GM12801 (cell line): ENCODE measurements at regions not wholly inside any gene's neighbourhood (a gene's known extent, or its start where the extent isn't known, plus 50 kb on each side); places are given as distances from the start of the nearest gene placed in this dataset.

Source experiments
- TF ChIP-seq, protein P1 (sequence below): IDR thresholded peaks from one replicate; pipeline ENCODE4 v1.5.1; 2011; ENCODE audit warnings: control low read depth; ENCODE audit not compliant: insufficient read length; ENCODE audit errors: extremely low read depth

GRCh38 chr12:125299840-125300239 lies 234.6 kb downstream of the AACS start:
- TF ChIP-seq, protein P1, sequence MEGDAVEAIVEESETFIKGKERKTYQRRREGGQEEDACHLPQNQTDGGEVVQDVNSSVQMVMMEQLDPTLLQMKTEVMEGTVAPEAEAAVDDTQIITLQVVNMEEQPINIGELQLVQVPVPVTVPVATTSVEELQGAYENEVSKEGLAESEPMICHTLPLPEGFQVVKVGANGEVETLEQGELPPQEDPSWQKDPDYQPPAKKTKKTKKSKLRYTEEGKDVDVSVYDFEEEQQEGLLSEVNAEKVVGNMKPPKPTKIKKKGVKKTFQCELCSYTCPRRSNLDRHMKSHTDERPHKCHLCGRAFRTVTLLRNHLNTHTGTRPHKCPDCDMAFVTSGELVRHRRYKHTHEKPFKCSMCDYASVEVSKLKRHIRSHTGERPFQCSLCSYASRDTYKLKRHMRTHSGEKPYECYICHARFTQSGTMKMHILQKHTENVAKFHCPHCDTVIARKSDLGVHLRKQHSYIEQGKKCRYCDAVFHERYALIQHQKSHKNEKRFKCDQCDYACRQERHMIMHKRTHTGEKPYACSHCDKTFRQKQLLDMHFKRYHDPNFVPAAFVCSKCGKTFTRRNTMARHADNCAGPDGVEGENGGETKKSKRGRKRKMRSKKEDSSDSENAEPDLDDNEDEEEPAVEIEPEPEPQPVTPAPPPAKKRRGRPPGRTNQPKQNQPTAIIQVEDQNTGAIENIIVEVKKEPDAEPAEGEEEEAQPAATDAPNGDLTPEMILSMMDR, result no peak

GRCh38 chr12:125300249-125300648 lies 235.0 kb downstream of the AACS start:
- TF ChIP-seq, protein P1, result no peak

- TF ChIP-seq, protein P1, result no peak
These were observed 238.1 kb downstream of the AACS start for GRCh38 chr12:125303337-125303736.

GRCh38 chr12:125304029-125304428 lies 238.8 kb downstream of the AACS start:
- TF ChIP-seq, protein P1, result no peak

DNA sequence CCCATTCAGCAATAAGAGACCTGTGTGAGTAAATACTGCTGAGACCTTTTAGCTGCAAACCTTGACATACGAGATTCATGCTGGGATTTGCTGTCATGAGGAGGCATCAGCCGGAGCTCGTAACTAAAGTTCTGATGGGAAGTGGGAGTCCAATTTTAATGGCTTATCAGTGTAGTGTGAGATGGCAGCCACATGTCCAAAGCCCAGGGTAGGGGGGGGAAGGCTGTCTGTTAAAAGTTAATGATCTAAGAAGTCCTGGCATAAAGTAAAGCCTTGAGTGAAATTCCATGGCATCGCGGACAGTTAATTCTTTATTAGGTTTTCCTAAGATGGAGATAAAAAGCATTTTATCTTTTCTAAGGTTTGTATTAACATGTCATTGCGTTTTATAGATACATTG lies 240.0 kb downstream of the AACS start:
- TF ChIP-seq, protein P1, result no peak

DNA sequence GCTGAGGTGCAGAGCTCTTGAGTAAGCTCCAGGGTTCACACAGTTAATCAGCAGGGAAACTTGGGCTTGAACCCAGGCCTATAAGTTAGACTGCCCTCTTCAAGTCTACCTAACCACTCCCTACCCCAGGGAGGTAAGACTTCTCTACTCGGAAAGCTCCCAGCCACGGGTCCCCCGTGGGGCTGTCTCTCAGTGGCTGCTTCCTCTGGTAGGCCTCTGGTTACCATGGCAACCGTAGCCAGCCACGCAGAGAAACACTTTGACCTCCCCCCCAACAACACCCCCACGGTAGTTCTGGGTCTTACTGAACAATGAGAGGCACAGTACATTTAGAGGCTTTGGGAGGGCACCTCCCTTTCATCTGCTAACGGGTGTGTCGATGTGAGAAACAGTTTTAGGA lies 245.2 kb downstream of the AACS start:
- TF ChIP-seq, protein P1, result no peak

- TF ChIP-seq, protein P1, result no peak
These were observed 245.8 kb downstream of the AACS start for GRCh38 chr12:125311050-125311449.

GRCh38 chr12:125312471-125312870 lies 247.2 kb downstream of the AACS start:
- TF ChIP-seq, protein P1, result no peak
